ENCODE measurements at regions not wholly inside any gene's neighbourhood (a gene's known extent, or its start where the extent isn't known, plus 50 kb on each side); places are given as distances from the start of the nearest gene placed in this dataset.

- TF ChIP-seq, protein P1, sequence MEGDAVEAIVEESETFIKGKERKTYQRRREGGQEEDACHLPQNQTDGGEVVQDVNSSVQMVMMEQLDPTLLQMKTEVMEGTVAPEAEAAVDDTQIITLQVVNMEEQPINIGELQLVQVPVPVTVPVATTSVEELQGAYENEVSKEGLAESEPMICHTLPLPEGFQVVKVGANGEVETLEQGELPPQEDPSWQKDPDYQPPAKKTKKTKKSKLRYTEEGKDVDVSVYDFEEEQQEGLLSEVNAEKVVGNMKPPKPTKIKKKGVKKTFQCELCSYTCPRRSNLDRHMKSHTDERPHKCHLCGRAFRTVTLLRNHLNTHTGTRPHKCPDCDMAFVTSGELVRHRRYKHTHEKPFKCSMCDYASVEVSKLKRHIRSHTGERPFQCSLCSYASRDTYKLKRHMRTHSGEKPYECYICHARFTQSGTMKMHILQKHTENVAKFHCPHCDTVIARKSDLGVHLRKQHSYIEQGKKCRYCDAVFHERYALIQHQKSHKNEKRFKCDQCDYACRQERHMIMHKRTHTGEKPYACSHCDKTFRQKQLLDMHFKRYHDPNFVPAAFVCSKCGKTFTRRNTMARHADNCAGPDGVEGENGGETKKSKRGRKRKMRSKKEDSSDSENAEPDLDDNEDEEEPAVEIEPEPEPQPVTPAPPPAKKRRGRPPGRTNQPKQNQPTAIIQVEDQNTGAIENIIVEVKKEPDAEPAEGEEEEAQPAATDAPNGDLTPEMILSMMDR (conservative IDR thresholded peaks at IDR 0.05; ENCODE audit: low read depth, low read length) = no peak
- TF ChIP-seq EZH2phosphoT487 (IDR thresholded peaks at IDR 0.05; ENCODE audit: borderline replicate concordance, low read length) = no peak
These were observed 711.5 kb downstream of the RPS29 start for GRCh38 chr14:48874711-48875110.
